H9 (cell line): ENCODE measurements at regions not wholly inside any gene's neighbourhood (a gene's known extent, or its start where the extent isn't known, plus 50 kb on each side); places are given as distances from the start of the nearest gene placed in this dataset.

Experiments
- DNase-seq: peaks from one replicate; pipeline ENCODE4 v3.0.0-alpha.2; 2017
- H2AFZ ChIP-seq: one replicate; pipeline ENCODE4 v1.6.1; 2013; ENCODE audit warnings: mild to moderate bottlenecking, low read length, control low read depth, moderate library complexity
- H2AK5ac ChIP-seq: 2 replicates; pipeline ENCODE4 v1.6.1; 2013; ENCODE audit warnings: low read length, control low read depth, mixed read lengths; ENCODE audit not compliant: insufficient read length
- H2BK120ac ChIP-seq: one replicate; pipeline ENCODE4 v1.6.1; 2013; ENCODE audit warnings: low read depth, mild to moderate bottlenecking, low read length, control low read depth, inconsistent platforms; ENCODE audit not compliant: poor library complexity, severe bottlenecking
- H2BK12ac ChIP-seq: 2 replicates; pipeline ENCODE4 v1.6.1; 2013; ENCODE audit warnings: low read length, control low read depth, mixed read lengths, low read depth; ENCODE audit not compliant: insufficient read length
- H2BK15ac ChIP-seq: 2 replicates; pipeline ENCODE4 v1.6.1; 2013; ENCODE audit warnings: low read depth, low read length, control low read depth
- H2BK20ac ChIP-seq: one replicate; pipeline ENCODE4 v1.6.1; 2013; ENCODE audit warnings: low read depth, mild to moderate bottlenecking, low read length, control low read depth, inconsistent platforms; ENCODE audit not compliant: poor library complexity, severe bottlenecking
- H2BK5ac ChIP-seq: 2 replicates; pipeline ENCODE4 v1.6.1; 2013; ENCODE audit warnings: low read length, control low read depth, mixed read lengths; ENCODE audit not compliant: insufficient read length
- H3K14ac ChIP-seq: 2 replicates; pipeline ENCODE4 v1.6.1; 2013; ENCODE audit warnings: low read length, control low read depth; ENCODE audit not compliant: insufficient read depth
- H3K18ac ChIP-seq: 2 replicates; pipeline ENCODE4 v1.6.1; 2013; ENCODE audit warnings: low read depth, mild to moderate bottlenecking, mixed read lengths, low read length, control low read depth; ENCODE audit not compliant: insufficient read length
- H3K23ac ChIP-seq: 2 replicates; pipeline ENCODE4 v1.6.1; 2013; ENCODE audit warnings: low read length, control low read depth, mixed read lengths, low read depth; ENCODE audit not compliant: insufficient read length
- H3K23me2 ChIP-seq: 2 replicates; pipeline ENCODE4 v1.6.1; 2013; ENCODE audit warnings: low read depth, mild to moderate bottlenecking, mixed read lengths, low read length, control low read depth; ENCODE audit not compliant: insufficient read length, poor library complexity, severe bottlenecking
- H3K27ac ChIP-seq: 2 replicates; pipeline ENCODE4 v1.5.1; 2013; ENCODE audit warnings: low read length, control low read depth, mixed read lengths, low read depth; ENCODE audit not compliant: insufficient read length
- H3K27me3 ChIP-seq: 2 replicates; pipeline ENCODE4 v1.6.1; 2013; ENCODE audit warnings: low read length, control low read depth, inconsistent platforms; ENCODE audit not compliant: insufficient read depth
- H3K4ac ChIP-seq: 2 replicates; pipeline ENCODE4 v1.6.1; 2013; ENCODE audit warnings: low read depth, mild to moderate bottlenecking, control low read depth, inconsistent platforms, low read length, moderate library complexity
- H3K4me1 ChIP-seq: 2 replicates; pipeline ENCODE4 v1.6.1; 2013; ENCODE audit warnings: low read length, control low read depth, inconsistent platforms; ENCODE audit not compliant: insufficient read depth
- H3K4me2 ChIP-seq: 2 replicates; pipeline ENCODE4 v1.6.1; 2013; ENCODE audit warnings: low read length, control low read depth, mixed read lengths; ENCODE audit not compliant: insufficient read length, insufficient read depth
- H3K56ac ChIP-seq: 2 replicates; pipeline ENCODE4 v1.6.1; 2013; ENCODE audit warnings: low read depth, mild to moderate bottlenecking, mixed read lengths, low read length, control low read depth; ENCODE audit not compliant: insufficient read length
- H3K79me1 ChIP-seq: 2 replicates; pipeline ENCODE4 v1.6.1; 2013; ENCODE audit warnings: low read depth, mild to moderate bottlenecking, moderate library complexity, low read length, control low read depth, inconsistent platforms; ENCODE audit not compliant: insufficient read depth, poor library complexity, severe bottlenecking
- H3K79me2 ChIP-seq: 2 replicates; pipeline ENCODE4 v1.6.1; 2013; ENCODE audit warnings: low read length, control low read depth, inconsistent platforms; ENCODE audit not compliant: insufficient read depth
- H3K9ac ChIP-seq: 2 replicates; pipeline ENCODE4 v1.6.1; 2013; ENCODE audit warnings: low read length, control low read depth, mixed read lengths; ENCODE audit not compliant: insufficient read length; ENCODE audit errors: extremely low read depth
- H3K9me3 ChIP-seq: one replicate; pipeline ENCODE4 v1.6.1; 2013; ENCODE audit warnings: low read depth, low read length, inconsistent platforms; ENCODE audit not compliant: control insufficient read depth
- H3T11ph ChIP-seq: one replicate; pipeline ENCODE4 v1.6.1; 2013; ENCODE audit warnings: mild to moderate bottlenecking, low read length, control low read depth, inconsistent platforms
- H4K20me1 ChIP-seq: one replicate; pipeline ENCODE4 v1.6.1; 2013; ENCODE audit not compliant: control insufficient read depth, insufficient read length, insufficient read depth
- H4K5ac ChIP-seq: 2 replicates; pipeline ENCODE4 v1.6.1; 2013; ENCODE audit warnings: low read depth, mild to moderate bottlenecking, mixed read lengths, low read length, control low read depth; ENCODE audit not compliant: insufficient read length
- H4K8ac ChIP-seq: replicated peaks from 2 replicates; pipeline ENCODE4 v1.6.1; 2013; ENCODE audit warnings: low read length, control low read depth, mixed read lengths, low read depth; ENCODE audit not compliant: insufficient read length
- H4K91ac ChIP-seq: 2 replicates; pipeline ENCODE4 v1.6.1; 2013; ENCODE audit warnings: low read depth, mild to moderate bottlenecking, moderate library complexity, mixed read lengths, low read length, control low read depth; ENCODE audit not compliant: insufficient read length
- H3K27ac Mint-ChIP-seq, 3 experiments: 2 replicates in 2 of 3; 3 replicates in 1 of 3; pipeline ENCODE4 v1.8.0; 2020 to 2021; ENCODE audit warnings: mixed read lengths in 3 of 3, mild to moderate bottlenecking in 1 of 3, moderate library complexity in 1 of 3
- H3K27me3 Mint-ChIP-seq: 2 replicates; pipeline ENCODE4 v1.8.0; 2021; ENCODE audit warnings: low read depth, mild to moderate bottlenecking, moderate library complexity, mixed read lengths
- H3K36me3 Mint-ChIP-seq, 3 experiments: 2 replicates in 2 of 3; 3 replicates in 1 of 3; pipeline ENCODE4 v1.8.0; 2020 to 2021; ENCODE audit warnings: low read depth in 3 of 3, mixed read lengths in 3 of 3; ENCODE audit not compliant: insufficient read depth in 1 of 3
- H3K4me1 Mint-ChIP-seq, 2 experiments: 2 replicates each; pipeline ENCODE4 v1.8.0; 2020; ENCODE audit warnings: mixed read lengths in 2 of 2
- H3K4me3 Mint-ChIP-seq, 2 experiments: 2 replicates in 1 of 2; 3 replicates in 1 of 2; pipeline ENCODE4 v1.8.0; 2020 to 2021; ENCODE audit warnings: mild to moderate bottlenecking in 2 of 2, mixed read lengths in 2 of 2, moderate library complexity in 1 of 2
- H3K9me3 Mint-ChIP-seq, 2 experiments: 2 replicates in 1 of 2; 3 replicates in 1 of 2; pipeline ENCODE4 v1.8.0; 2020; ENCODE audit warnings: mild to moderate bottlenecking in 2 of 2, mixed read lengths in 2 of 2, moderate library complexity in 1 of 2
- WGBS: extraction: QIAGEN DNeasy Blood & Tissue Kit; methylation state at CpG from one replicate; pipeline ENCODE4 v1.1.7; 2013; ENCODE audit warnings: missing lambda C conversion rate, low lambda C conversion rate, mixed read lengths; ENCODE audit not compliant: insufficient read length; ENCODE audit errors: extremely low coverage; 5-methylcytosine and 5-hydroxymethylcytosine counted together
- TF ChIP-seq, protein P1 (sequence below): fragments of 200-600 bp; sonication (generic); conservative IDR thresholded peaks from 3 replicates; pipeline ENCODE4 v1.8.0; 2021; ENCODE audit warnings: antibody characterized with exemption, mild to moderate bottlenecking

DNA sequence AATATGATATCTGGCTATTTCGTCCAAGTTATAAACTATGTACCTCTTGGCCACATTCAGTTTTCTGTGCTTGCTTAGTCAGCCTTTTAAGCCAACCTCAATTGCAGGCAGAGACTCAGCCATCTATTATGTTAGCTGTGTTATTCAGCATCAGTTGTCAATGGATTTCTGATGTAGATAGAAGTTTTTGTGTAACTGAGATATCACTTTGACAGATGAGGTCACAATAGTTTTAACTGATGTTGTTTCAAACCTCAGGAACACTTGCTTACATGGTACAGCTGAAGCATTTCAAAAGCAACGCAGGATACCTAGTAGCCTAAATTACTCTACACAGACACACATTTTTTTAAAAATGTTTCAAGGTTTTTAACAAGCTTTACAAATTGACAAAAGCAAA, 1478.0 kb downstream of the NCAM2 start:
- H2BK5ac ChIP-seq = no peak overlapping the region
- WGBS = no CpG with 5 or more reads among the region's 2 CpGs
- no peak overlapping the region for H2BK12ac ChIP-seq
- H3K27ac ChIP-seq = no peak overlapping the region
- DNase-seq = no peak
- Mint-ChIP-seq H3K36me3 (peaks cover 0 to 2% (median 0%) of the 10 kb centered on the region in 3 experiments; a peak in 1 of 7 replicates), H3K27ac (no peak overlapping the region), H3K9me3 (peaks cover 6 to 12% of the 10 kb centered on the region in 2 experiments; a peak in 4 of 5 replicates), H3K4me3 (no peak overlapping the region), H3K27me3 (no peaks in the 10 kb centered on the region), H3K4me1 (no peaks in the 10 kb centered on the region)
- no peaks in the 10 kb centered on the region for H3K27me3 ChIP-seq
- no peaks in the 10 kb centered on the region for H3K23me2 ChIP-seq
- H2BK120ac ChIP-seq = no peak overlapping the region
- no peak overlapping the region for H2AK5ac ChIP-seq
- no peak overlapping the region for H3K18ac ChIP-seq
- TF ChIP-seq, protein P1, sequence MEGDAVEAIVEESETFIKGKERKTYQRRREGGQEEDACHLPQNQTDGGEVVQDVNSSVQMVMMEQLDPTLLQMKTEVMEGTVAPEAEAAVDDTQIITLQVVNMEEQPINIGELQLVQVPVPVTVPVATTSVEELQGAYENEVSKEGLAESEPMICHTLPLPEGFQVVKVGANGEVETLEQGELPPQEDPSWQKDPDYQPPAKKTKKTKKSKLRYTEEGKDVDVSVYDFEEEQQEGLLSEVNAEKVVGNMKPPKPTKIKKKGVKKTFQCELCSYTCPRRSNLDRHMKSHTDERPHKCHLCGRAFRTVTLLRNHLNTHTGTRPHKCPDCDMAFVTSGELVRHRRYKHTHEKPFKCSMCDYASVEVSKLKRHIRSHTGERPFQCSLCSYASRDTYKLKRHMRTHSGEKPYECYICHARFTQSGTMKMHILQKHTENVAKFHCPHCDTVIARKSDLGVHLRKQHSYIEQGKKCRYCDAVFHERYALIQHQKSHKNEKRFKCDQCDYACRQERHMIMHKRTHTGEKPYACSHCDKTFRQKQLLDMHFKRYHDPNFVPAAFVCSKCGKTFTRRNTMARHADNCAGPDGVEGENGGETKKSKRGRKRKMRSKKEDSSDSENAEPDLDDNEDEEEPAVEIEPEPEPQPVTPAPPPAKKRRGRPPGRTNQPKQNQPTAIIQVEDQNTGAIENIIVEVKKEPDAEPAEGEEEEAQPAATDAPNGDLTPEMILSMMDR = no peak
- H2BK15ac ChIP-seq = no peak overlapping the region
- no peaks in the 10 kb centered on the region for H3K9me3 ChIP-seq
- H3K4me2 ChIP-seq = no peak overlapping the region
- no peaks in the 10 kb centered on the region for H3K79me2 ChIP-seq
- no peak overlapping the region for H4K5ac ChIP-seq
- H4K91ac ChIP-seq = no peak overlapping the region
- H4K20me1 ChIP-seq = no peaks in the 10 kb centered on the region
- H3K9ac ChIP-seq = no peak overlapping the region
- H2AFZ ChIP-seq = no peak overlapping the region
- H2BK20ac ChIP-seq = no peak overlapping the region
- H3K56ac ChIP-seq = no peak overlapping the region
- H3K79me1 ChIP-seq = no peaks in the 10 kb centered on the region
- no peak overlapping the region for H4K8ac ChIP-seq
- no peak overlapping the region for H3K14ac ChIP-seq
- no peak overlapping the region for H3K4ac ChIP-seq
- H3K4me1 ChIP-seq = no peaks in the 10 kb centered on the region
- H3K23ac ChIP-seq = no peak overlapping the region
- no peak overlapping the region for H3T11ph ChIP-seq
